SK-N-SH (cell line): ENCODE measurements at regions not wholly inside any gene's neighbourhood (a gene's known extent, or its start where the extent isn't known, plus 50 kb on each side); places are given as distances from the start of the nearest gene placed in this dataset.
A peak's percentile ranks its signal among the peaks of the same experiment; 100 is the strongest.

Experiments used
- CTCF ChIA-PET: fragments of 300-600, 350-600 bp; formaldehyde crosslinking; extraction: SDS; loops from one replicate; lab custom pipeline; 2021; lab: Yijun Ruan, JAX
- POLR2A ChIA-PET: fragments of 350-600 bp; sonication (Branson Sonifier 250); formaldehyde crosslinking; extraction: SDS; loops from one replicate; lab custom pipeline; 2020; ENCODE audit warnings: antibody characterized with exemption, inconsistent platforms; lab: Yijun Ruan, JAX
- DNase-seq: peaks from one replicate; pipeline ENCODE4 v3.0.0; 2012
- H2AFZ ChIP-seq: fragments of 200-600 bp; sonication (generic); 2 replicates; pipeline ENCODE4 v1.8.1; 2016; ENCODE audit warnings: antibody characterized with exemption, mild to moderate bottlenecking, low read depth
- H3F3A ChIP-seq: fragments of 200-600 bp; sonication (generic); replicated peaks from 2 replicates; pipeline ENCODE3; 2016; ENCODE audit warnings: antibody characterized with exemption, mild to moderate bottlenecking; ENCODE audit not compliant: insufficient read depth
- H3K27ac ChIP-seq, 2 experiments: fragments of 200-500 bp in 1 of 2; fragments of 200-600 bp in 1 of 2; sonication (Bioruptor generic) in 1 of 2; sonication (generic), shearing (Covaris generic) in 1 of 2; 2 replicates each; pipeline versions ENCODE4 v1.5.1 to v1.6.1; 2014 to 2016; ENCODE audit warnings: low read depth in 2 of 2, inconsistent platforms in 1 of 2, low read length in 1 of 2, mild to moderate bottlenecking in 1 of 2, mixed read lengths in 1 of 2
- H3K27me3 ChIP-seq: fragments of 200-600 bp; sonication (generic), shearing (Covaris generic); 2 replicates; pipeline ENCODE4 v1.6.1; 2016; ENCODE audit warnings: mixed run types; ENCODE audit not compliant: insufficient read depth
- H3K36me3 ChIP-seq, 2 experiments: fragments of 200-500 bp in 1 of 2; fragments of 200-600 bp in 1 of 2; sonication (Bioruptor generic) in 1 of 2; sonication (generic) in 1 of 2; replicated peaks in 1 of 2; 2 replicates each; pipeline versions ENCODE3 to v1.5.1; 2014 to 2016; ENCODE audit warnings: low read length in 1 of 2, mild to moderate bottlenecking in 1 of 2; ENCODE audit not compliant: insufficient read depth in 2 of 2, control insufficient read depth in 1 of 2
- H3K4me1 ChIP-seq, 2 experiments: fragments of 200-500 bp in 1 of 2; fragments of 200-600 bp in 1 of 2; sonication (Bioruptor generic) in 1 of 2; sonication (generic), shearing (Covaris generic) in 1 of 2; 2 replicates each; pipeline versions ENCODE4 v1.5.1 to v1.6.1; 2014 to 2016; ENCODE audit warnings: low read depth in 1 of 2, low read length in 1 of 2, mixed run types in 1 of 2; ENCODE audit not compliant: insufficient read depth in 2 of 2, control insufficient read depth in 1 of 2
- H3K4me2 ChIP-seq: fragments of 200-600 bp; sonication (generic), shearing (Covaris generic); 2 replicates; pipeline ENCODE4 v1.6.1; 2017; ENCODE audit warnings: mixed run types
- H3K4me3 ChIP-seq, 2 experiments: fragments of 200-500 bp in 1 of 2; fragments of 200-600 bp in 1 of 2; sonication (Bioruptor generic) in 1 of 2; sonication (generic), shearing (Covaris generic) in 1 of 2; 2 replicates each; pipeline versions ENCODE4 v1.5.1 to v1.8.1; 2014 to 2016; ENCODE audit warnings: low read depth in 2 of 2, inconsistent platforms in 1 of 2, low read length in 1 of 2, mild to moderate bottlenecking in 1 of 2, mixed read lengths in 1 of 2, moderate library complexity in 1 of 2
- H3K79me2 ChIP-seq: fragments of 200-600 bp; sonication (generic); 2 replicates; pipeline ENCODE4 v1.8.1; 2017; ENCODE audit warnings: mild to moderate bottlenecking; ENCODE audit not compliant: insufficient read depth
- H3K9ac ChIP-seq: fragments of 200-600 bp; sonication (generic); 2 replicates; pipeline ENCODE4 v1.6.1; 2017; ENCODE audit warnings: mixed run types
- H3K9me2 ChIP-seq: fragments of 200-600 bp; sonication (generic); 2 replicates; pipeline ENCODE4 v1.6.1; 2017; ENCODE audit warnings: mixed run types
- H3K9me3 ChIP-seq: fragments of 200-600 bp; sonication (generic); 2 replicates; pipeline ENCODE4 v1.6.1; 2017; ENCODE audit warnings: mixed run types, mild to moderate bottlenecking, moderate library complexity
- H4K20me1 ChIP-seq: fragments of 200-600 bp; sonication (generic); 2 replicates; pipeline ENCODE4 v1.6.1; 2017; ENCODE audit warnings: mild to moderate bottlenecking, mixed run types; ENCODE audit not compliant: insufficient read depth
- CHD2 ChIP-seq: fragments of 150-350 bp; IDR thresholded peaks from 2 replicates; pipeline ENCODE4 v1.6.1; 2018; ENCODE audit warnings: low read length; ENCODE audit not compliant: partially characterized antibody
- ELF1 ChIP-seq: IDR thresholded peaks from 2 replicates; pipeline ENCODE4 v1.4.0; 2012
- EP300 ChIP-seq, 2 experiments: IDR thresholded peaks; 2 replicates each; pipeline versions ENCODE4 v1.4.0 to v1.6.1; 2012; ENCODE audit warnings: borderline replicate concordance in 1 of 2, low read depth in 1 of 2, low read length in 1 of 2
- FOSL2 ChIP-seq: IDR thresholded peaks from 2 replicates; pipeline ENCODE4 v1.4.0; 2012; ENCODE audit warnings: low read depth, mild to moderate bottlenecking, moderate library complexity, borderline replicate concordance
- FOXJ3 ChIP-seq: sonication (generic); formaldehyde crosslinking; IDR thresholded peaks from 2 replicates; pipeline ENCODE4 v1.5.1; 2020; ENCODE audit warnings: mild to moderate bottlenecking, missing genetic modification reagents
- FOXM1 ChIP-seq: IDR thresholded peaks from 2 replicates; pipeline ENCODE4 v1.4.0; 2012; ENCODE audit warnings: low read depth, mild to moderate bottlenecking
- GABPA ChIP-seq: IDR thresholded peaks from 2 replicates; pipeline ENCODE4 v1.4.0; 2012; ENCODE audit warnings: low read depth, mild to moderate bottlenecking
- MXI1 ChIP-seq: IDR thresholded peaks from 2 replicates; pipeline ENCODE4 v1.6.1; 2012; ENCODE audit warnings: mild to moderate bottlenecking, low read depth, low read length, improper control_type of control experiment
- POLR2AphosphoS5 ChIP-seq: IDR thresholded peaks from 2 replicates; pipeline ENCODE4 v1.6.1; 2012; ENCODE audit warnings: low read depth, low read length
- SIN3A ChIP-seq: IDR thresholded peaks from 2 replicates; pipeline ENCODE4 v1.6.1; 2012; ENCODE audit warnings: low read depth, mild to moderate bottlenecking, low read length, moderate library complexity, borderline replicate concordance
- SMC3 ChIP-seq: IDR thresholded peaks from 2 replicates; pipeline ENCODE4 v1.6.1; 2012; ENCODE audit warnings: low read depth, low read length, improper control_type of control experiment
- TAF1 ChIP-seq: IDR thresholded peaks from 2 replicates; pipeline ENCODE4 v1.6.1; 2012; ENCODE audit warnings: low read depth, mild to moderate bottlenecking, low read length, moderate library complexity, borderline replicate concordance
- TCF12 ChIP-seq: IDR thresholded peaks from 2 replicates; pipeline ENCODE4 v1.4.0; 2012
- YY1 ChIP-seq: IDR thresholded peaks from 2 replicates; pipeline ENCODE4 v1.4.0; 2012; ENCODE audit warnings: low read depth, mild to moderate bottlenecking
- WGBS: methylation state at CpG from one replicate; pipeline ENCODE4 v1.1.6; 2017; ENCODE audit warnings: low lambda C conversion rate; 5-methylcytosine and 5-hydroxymethylcytosine counted together
- TF ChIP-seq, protein P1 (sequence below): IDR thresholded peaks from 2 replicates; pipeline ENCODE4 v1.4.0; 2012; ENCODE audit warnings: low read depth, borderline replicate concordance
- TF ChIP-seq, protein P2 (sequence below): IDR thresholded peaks from 2 replicates; pipeline ENCODE4; 2012
- TF ChIP-seq, protein P3 (sequence below): IDR thresholded peaks from 2 replicates; pipeline ENCODE4 v1.4.0; 2012; ENCODE audit warnings: low read depth, borderline replicate concordance
- TF ChIP-seq, protein P4 (sequence below): IDR thresholded peaks from 2 replicates; pipeline ENCODE4 v1.4.0; 2012; ENCODE audit warnings: low read depth

DNA sequence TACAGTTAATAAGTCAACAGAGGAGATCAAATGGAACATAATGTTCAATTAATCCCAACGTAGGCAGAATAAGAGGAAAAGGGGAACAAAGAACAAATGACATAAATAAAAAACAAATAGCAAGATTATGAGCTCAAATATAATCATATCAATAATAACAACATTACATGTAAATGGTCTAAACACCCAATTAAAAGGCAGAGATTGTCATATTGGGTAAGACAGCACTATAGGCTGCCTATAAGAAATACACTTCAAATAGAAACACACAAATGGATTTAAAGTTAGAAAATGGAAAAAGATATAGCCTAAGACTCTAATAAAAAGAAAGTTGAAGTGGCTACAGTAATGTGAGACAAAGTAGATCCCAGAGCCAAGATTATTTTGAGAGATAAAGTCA, 126.4 kb upstream of the PTER start:
- no peak overlapping the region for H3K9ac ChIP-seq
- peaks cover 6% of the 10 kb centered on the region; the same call in 1 of the 2 replicates for H3K9me3 ChIP-seq
- CTCF ChIA-PET: no interaction called here
- DNase-seq: no peak
- no peaks in the 10 kb centered on the region for H3K79me2 ChIP-seq
- no peaks in the 10 kb centered on the region for H4K20me1 ChIP-seq
- 0% methylated on average over 1 of the region's 1 CpG for WGBS
- no peak overlapping the region for H3K4me2 ChIP-seq
- H3K4me3 ChIP-seq: no peak overlapping the region
- TF ChIP-seq, protein P1, sequence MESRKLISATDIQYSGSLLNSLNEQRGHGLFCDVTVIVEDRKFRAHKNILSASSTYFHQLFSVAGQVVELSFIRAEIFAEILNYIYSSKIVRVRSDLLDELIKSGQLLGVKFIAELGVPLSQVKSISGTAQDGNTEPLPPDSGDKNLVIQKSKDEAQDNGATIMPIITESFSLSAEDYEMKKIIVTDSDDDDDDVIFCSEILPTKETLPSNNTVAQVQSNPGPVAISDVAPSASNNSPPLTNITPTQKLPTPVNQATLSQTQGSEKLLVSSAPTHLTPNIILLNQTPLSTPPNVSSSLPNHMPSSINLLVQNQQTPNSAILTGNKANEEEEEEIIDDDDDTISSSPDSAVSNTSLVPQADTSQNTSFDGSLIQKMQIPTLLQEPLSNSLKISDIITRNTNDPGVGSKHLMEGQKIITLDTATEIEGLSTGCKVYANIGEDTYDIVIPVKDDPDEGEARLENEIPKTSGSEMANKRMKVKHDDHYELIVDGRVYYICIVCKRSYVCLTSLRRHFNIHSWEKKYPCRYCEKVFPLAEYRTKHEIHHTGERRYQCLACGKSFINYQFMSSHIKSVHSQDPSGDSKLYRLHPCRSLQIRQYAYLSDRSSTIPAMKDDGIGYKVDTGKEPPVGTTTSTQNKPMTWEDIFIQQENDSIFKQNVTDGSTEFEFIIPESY: no peak
- TF ChIP-seq, protein P2, sequence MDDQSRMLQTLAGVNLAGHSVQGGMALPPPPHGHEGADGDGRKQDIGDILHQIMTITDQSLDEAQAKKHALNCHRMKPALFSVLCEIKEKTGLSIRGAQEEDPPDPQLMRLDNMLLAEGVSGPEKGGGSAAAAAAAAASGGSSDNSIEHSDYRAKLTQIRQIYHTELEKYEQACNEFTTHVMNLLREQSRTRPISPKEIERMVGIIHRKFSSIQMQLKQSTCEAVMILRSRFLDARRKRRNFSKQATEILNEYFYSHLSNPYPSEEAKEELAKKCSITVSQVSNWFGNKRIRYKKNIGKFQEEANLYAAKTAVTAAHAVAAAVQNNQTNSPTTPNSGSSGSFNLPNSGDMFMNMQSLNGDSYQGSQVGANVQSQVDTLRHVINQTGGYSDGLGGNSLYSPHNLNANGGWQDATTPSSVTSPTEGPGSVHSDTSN: no peak
- TF ChIP-seq FOXM1: no peak
- no peak for TF ChIP-seq SMC3
- no peak for TF ChIP-seq POLR2AphosphoS5
- TF ChIP-seq TAF1: no peak
- TF ChIP-seq, all 33 proteins: peak for 0
- Histone ChIP-seq H2AFZ (no peak overlapping the region), H3K27ac (no peak overlapping the region), H3K36me3 (no peaks in the 10 kb centered on the region), H3F3A (no peaks in the 10 kb centered on the region), H3K27me3 (no peaks in the 10 kb centered on the region), H3K4me1 (no peaks in the 10 kb centered on the region), H3K9me2 (no peaks in the 10 kb centered on the region)
- POLR2A ChIA-PET: no interaction called here

DNA sequence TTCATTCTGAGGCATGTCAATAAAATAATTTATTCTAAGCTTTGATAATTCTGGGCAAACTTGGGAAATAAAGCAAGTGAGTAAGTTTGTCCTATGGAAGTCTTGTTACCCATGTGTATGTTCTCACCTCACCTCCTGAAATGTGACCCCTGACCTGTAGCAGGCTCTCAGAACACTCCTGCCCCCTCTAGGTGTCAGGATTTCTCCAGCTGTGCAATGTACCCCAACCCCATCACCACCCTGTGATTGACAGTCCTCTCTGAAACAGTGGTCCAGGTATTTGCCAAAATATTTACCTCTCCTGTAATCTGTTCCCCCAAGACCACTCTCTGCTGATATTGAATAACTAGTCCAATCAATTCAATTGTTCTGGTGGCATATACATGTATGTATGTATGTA, 122.6 kb upstream of the PTER start:
- Histone ChIP-seq H3K36me3 (no peaks in the 10 kb centered on the region), H3K9me3 (peaks cover 6% of the 10 kb centered on the region; the same call in 1 of the 2 replicates), H4K20me1 (no peaks in the 10 kb centered on the region), H2AFZ (no peak overlapping the region), H3K4me1 (no peaks in the 10 kb centered on the region), H3K4me3 (no peak overlapping the region), H3K79me2 (no peaks in the 10 kb centered on the region), H3K27me3 (no peaks in the 10 kb centered on the region)
- CTCF ChIA-PET: interaction anchor here (0.6 to 1.0 kb wide), 2 partner anchors 33 to 582 kb away, joined by 3 read pairs; no protein-coding TSS in a partner anchor
- TF ChIP-seq MXI1: no peak
- TF ChIP-seq EP300 (IDR thresholded peaks at IDR 0.05; ENCODE audit: borderline replicate concordance in 1 of 2, low read depth in 1 of 2, low read length in 1 of 2): no peak
- TF ChIP-seq, protein P3, sequence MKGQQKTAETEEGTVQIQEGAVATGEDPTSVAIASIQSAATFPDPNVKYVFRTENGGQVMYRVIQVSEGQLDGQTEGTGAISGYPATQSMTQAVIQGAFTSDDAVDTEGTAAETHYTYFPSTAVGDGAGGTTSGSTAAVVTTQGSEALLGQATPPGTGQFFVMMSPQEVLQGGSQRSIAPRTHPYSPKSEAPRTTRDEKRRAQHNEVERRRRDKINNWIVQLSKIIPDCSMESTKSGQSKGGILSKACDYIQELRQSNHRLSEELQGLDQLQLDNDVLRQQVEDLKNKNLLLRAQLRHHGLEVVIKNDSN: no peak
- TF ChIP-seq CHD2: no peak
- no peak for TF ChIP-seq YY1
- TF ChIP-seq ELF1: no peak
- no peak for TF ChIP-seq TAF1
- no peak for TF ChIP-seq SIN3A
- TF ChIP-seq GABPA: no peak
- TF ChIP-seq, protein P1: no peak
- TF ChIP-seq, protein P4, sequence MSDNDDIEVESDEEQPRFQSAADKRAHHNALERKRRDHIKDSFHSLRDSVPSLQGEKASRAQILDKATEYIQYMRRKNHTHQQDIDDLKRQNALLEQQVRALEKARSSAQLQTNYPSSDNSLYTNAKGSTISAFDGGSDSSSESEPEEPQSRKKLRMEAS: no peak
- no peak for TF ChIP-seq FOSL2
- no peak for TF ChIP-seq FOXJ3
- no peak for TF ChIP-seq TCF12
- TF ChIP-seq, all 33 proteins: peak for 0
- Histone ChIP-seq H3K9ac (no peak overlapping the region), H3K9me2 (no peaks in the 10 kb centered on the region), H3F3A (no peaks in the 10 kb centered on the region), H3K4me2 (no peak overlapping the region), H3K27ac (no peak overlapping the region)
- peak; percentile 4 for DNase-seq
- POLR2A ChIA-PET: no interaction called here
